Renal cortical epithelial cell (primary cell): ENCODE measurements at regions not wholly inside any gene's neighbourhood (a gene's known extent, or its start where the extent isn't known, plus 50 kb on each side); places are given as distances from the start of the nearest gene placed in this dataset.
"Not testable (repeated sequence)": the region's sequence is repeated elsewhere in the genome, so short reads cannot be mapped to it uniquely, and the experiment has no call there.

ENCODE experiments used
- DNase-seq: peaks from one replicate; pipeline ENCODE4 v3.0.0-alpha.2; 2011; ENCODE audit warnings: low read depth

- no peak for DNase-seq
These were observed 489.8 kb upstream of the AMOT start for GRCh38 chrX:113330416-113330815.

GRCh38 chrX:113315927-113316326 is 475.3 kb upstream of the AMOT start:
- DNase-seq: no peak

GRCh38 chrX:113305496-113305895 is 464.9 kb upstream of the AMOT start:
- no peak for DNase-seq

GRCh38 chrX:113300580-113300979 is 459.9 kb upstream of the AMOT start:
- DNase-seq: no peak

- no peak for DNase-seq
These were observed 456.8 kb upstream of the AMOT start for GRCh38 chrX:113297437-113297836.

- no peak for DNase-seq
These were observed 448.9 kb upstream of the AMOT start for GRCh38 chrX:113289503-113289902.

- no peak for DNase-seq
These were observed 447.1 kb upstream of the AMOT start for GRCh38 chrX:113287761-113288160.

GRCh38 chrX:113275804-113276203 is 435.2 kb upstream of the AMOT start:
- no peak for DNase-seq

- DNase-seq: no peak
These were observed 434.2 kb upstream of the AMOT start for GRCh38 chrX:113274791-113275190.

GRCh38 chrX:113274345-113274744 is 433.7 kb upstream of the AMOT start:
- DNase-seq: no peak

- DNase-seq: no peak
These were observed 428.6 kb upstream of the AMOT start for GRCh38 chrX:113269203-113269602.

GRCh38 chrX:113260474-113260873 is 419.8 kb upstream of the AMOT start:
- no peak for DNase-seq

- DNase-seq: no peak
These were observed 381.7 kb upstream of the AMOT start for GRCh38 chrX:113222305-113222704.

GRCh38 chrX:113212052-113212451 is 371.4 kb upstream of the AMOT start:
- DNase-seq: no peak

GRCh38 chrX:113202601-113203000 is 362.0 kb upstream of the AMOT start:
- no peak for DNase-seq

GRCh38 chrX:113195949-113196348 is 355.3 kb upstream of the AMOT start:
- no peak for DNase-seq

- no peak for DNase-seq
These were observed 351.8 kb upstream of the AMOT start for GRCh38 chrX:113192418-113192817.

- no peak for DNase-seq
These were observed 316.9 kb upstream of the AMOT start for GRCh38 chrX:113157496-113157895.

- not testable (repeated sequence) for DNase-seq
These were observed 313.7 kb upstream of the AMOT start for GRCh38 chrX:113154315-113154714.

GRCh38 chrX:113136836-113137235 is 296.2 kb upstream of the AMOT start:
- DNase-seq: no peak

- DNase-seq: no peak
These were observed 292.7 kb upstream of the AMOT start for GRCh38 chrX:113133316-113133715.

GRCh38 chrX:113124693-113125092 is 284.1 kb upstream of the AMOT start:
- DNase-seq: no peak

GRCh38 chrX:113075521-113075920 is 234.9 kb upstream of the AMOT start:
- no peak for DNase-seq

GRCh38 chrX:113059714-113060113 is 219.1 kb upstream of the AMOT start:
- no peak for DNase-seq

GRCh38 chrX:113058634-113059033 is 218.0 kb upstream of the AMOT start:
- no peak for DNase-seq
